HAP-1 (cell line): ENCODE measurements at regions not wholly inside any gene's neighbourhood (a gene's known extent, or its start where the extent isn't known, plus 50 kb on each side); places are given as distances from the start of the nearest gene placed in this dataset.

Source experiments
- DNase-seq, 2 experiments: peaks; one replicate each; pipeline ENCODE4 v3.0.0-alpha.2; 2016 to 2020; ENCODE audit warnings: low spot score in 2 of 2
- H3K27me3 ChIP-seq: fragments of 250-450 bp; sonication (Bioruptor Pico); 2 replicates; pipeline ENCODE4 v1.5.1; 2020; ENCODE audit warnings: low read depth, mild to moderate bottlenecking, moderate library complexity
- H3K36me3 ChIP-seq: fragments of 250-450 bp; sonication (Bioruptor Pico); replicated peaks from 2 replicates; pipeline ENCODE4 v1.5.1; 2020; ENCODE audit warnings: mild to moderate bottlenecking
- H3K4me1 ChIP-seq: fragments of 250-450 bp; sonication (Bioruptor Pico); 2 replicates; pipeline ENCODE4 v1.5.1; 2020; ENCODE audit warnings: mild to moderate bottlenecking
- H3K4me3 ChIP-seq: fragments of 250-450 bp; sonication (Bioruptor Pico); 2 replicates; pipeline ENCODE4 v1.5.1; 2020; ENCODE audit warnings: mild to moderate bottlenecking, moderate library complexity
- H3K9me3 ChIP-seq: fragments of 250-450 bp; sonication (Bioruptor Pico); 2 replicates; pipeline ENCODE4 v1.5.1; 2020; ENCODE audit warnings: mild to moderate bottlenecking, moderate library complexity
- in situ Hi-C: fragments of 300-500 bp; cut with MboI; formaldehyde crosslinking; loops from 3 replicates; pipeline ENCODE4 v1.14.3; 2020; ENCODE audit warnings: low sequenced_read_pairs, inconsistent platforms, mixed read lengths

GRCh38 chr16:77536809-77537208 is 102.0 kb upstream of the ADAMTS18 start:
- H3K4me1 ChIP-seq: no peaks in the 10 kb centered on the region
- H3K27me3 ChIP-seq: no peaks in the 10 kb centered on the region
- H3K9me3 ChIP-seq: no peaks in the 10 kb centered on the region
- no peaks in the 10 kb centered on the region for H3K36me3 ChIP-seq
- in situ Hi-C loops: no loop called here
- DNase-seq: no peak
- H3K4me3 ChIP-seq: no peak overlapping the region

- Histone ChIP-seq H3K4me1 (no peaks in the 10 kb centered on the region), H3K36me3 (no peaks in the 10 kb centered on the region), H3K9me3 (no peaks in the 10 kb centered on the region), H3K27me3 (no peaks in the 10 kb centered on the region), H3K4me3 (no peak overlapping the region)
- no peak for DNase-seq
- in situ Hi-C loops: no loop called here
These were observed 104.7 kb upstream of the ADAMTS18 start for GRCh38 chr16:77539421-77540034.

GRCh38 chr16:77540646-77541045 is 105.8 kb upstream of the ADAMTS18 start:
- Histone ChIP-seq H3K36me3 (no peaks in the 10 kb centered on the region), H3K4me1 (no peaks in the 10 kb centered on the region), H3K4me3 (no peak overlapping the region), H3K27me3 (no peaks in the 10 kb centered on the region), H3K9me3 (no peaks in the 10 kb centered on the region)
- DNase-seq: no peak
- in situ Hi-C loops: no loop called here

- DNase-seq: no peak
- no peaks in the 10 kb centered on the region for H3K27me3 ChIP-seq
- H3K9me3 ChIP-seq: no peaks in the 10 kb centered on the region
- H3K4me1 ChIP-seq: no peaks in the 10 kb centered on the region
- H3K36me3 ChIP-seq: no peaks in the 10 kb centered on the region
- in situ Hi-C loops: no loop called here
- no peak overlapping the region for H3K4me3 ChIP-seq
These were observed 106.3 kb upstream of the ADAMTS18 start for GRCh38 chr16:77541165-77541564.

GRCh38 chr16:77548151-77548550 is 113.3 kb upstream of the ADAMTS18 start:
- no peak overlapping the region for H3K4me3 ChIP-seq
- no peaks in the 10 kb centered on the region for H3K4me1 ChIP-seq
- H3K27me3 ChIP-seq: no peaks in the 10 kb centered on the region
- in situ Hi-C loops: no loop called here
- no peaks in the 10 kb centered on the region for H3K36me3 ChIP-seq
- H3K9me3 ChIP-seq: no peaks in the 10 kb centered on the region
- DNase-seq: no peak

GRCh38 chr16:77548766-77549165 is 113.9 kb upstream of the ADAMTS18 start:
- DNase-seq: no peak
- Histone ChIP-seq H3K4me3 (no peak overlapping the region), H3K36me3 (no peaks in the 10 kb centered on the region), H3K4me1 (no peaks in the 10 kb centered on the region), H3K9me3 (no peaks in the 10 kb centered on the region), H3K27me3 (no peaks in the 10 kb centered on the region)
- in situ Hi-C loops: no loop called here

GRCh38 chr16:77549876-77550275 is 115.0 kb upstream of the ADAMTS18 start:
- DNase-seq: no peak
- Histone ChIP-seq H3K36me3 (no peaks in the 10 kb centered on the region), H3K9me3 (no peaks in the 10 kb centered on the region), H3K4me1 (no peaks in the 10 kb centered on the region), H3K4me3 (no peak overlapping the region), H3K27me3 (no peaks in the 10 kb centered on the region)
- in situ Hi-C loops: no loop called here

GRCh38 chr16:77551357-77551756 is 116.5 kb upstream of the ADAMTS18 start:
- no peak for DNase-seq
- in situ Hi-C loops: no loop called here
- Histone ChIP-seq H3K4me3 (no peak overlapping the region), H3K27me3 (no peaks in the 10 kb centered on the region), H3K9me3 (no peaks in the 10 kb centered on the region), H3K4me1 (no peaks in the 10 kb centered on the region), H3K36me3 (no peaks in the 10 kb centered on the region)

- Histone ChIP-seq H3K27me3 (no peaks in the 10 kb centered on the region), H3K36me3 (no peaks in the 10 kb centered on the region), H3K4me3 (no peak overlapping the region), H3K9me3 (no peaks in the 10 kb centered on the region), H3K4me1 (no peaks in the 10 kb centered on the region)
- in situ Hi-C loops: no loop called here
- no peak for DNase-seq
These were observed 118.3 kb upstream of the ADAMTS18 start for GRCh38 chr16:77553130-77553529.

GRCh38 chr16:77555126-77555525 is 120.3 kb upstream of the ADAMTS18 start:
- in situ Hi-C loops: no loop called here
- no peaks in the 10 kb centered on the region for H3K4me1 ChIP-seq
- no peaks in the 10 kb centered on the region for H3K9me3 ChIP-seq
- H3K36me3 ChIP-seq: no peaks in the 10 kb centered on the region
- H3K4me3 ChIP-seq: no peak overlapping the region
- no peak for DNase-seq
- no peaks in the 10 kb centered on the region for H3K27me3 ChIP-seq

- no peak for DNase-seq
- Histone ChIP-seq H3K27me3 (no peaks in the 10 kb centered on the region), H3K4me3 (no peak overlapping the region), H3K9me3 (no peaks in the 10 kb centered on the region), H3K36me3 (no peaks in the 10 kb centered on the region), H3K4me1 (no peaks in the 10 kb centered on the region)
- in situ Hi-C loops: no loop called here
These were observed 121.0 kb upstream of the ADAMTS18 start for GRCh38 chr16:77555791-77556190.

GRCh38 chr16:77556201-77556873 is 121.5 kb upstream of the ADAMTS18 start:
- no peaks in the 10 kb centered on the region for H3K4me1 ChIP-seq
- in situ Hi-C loops: no loop called here
- H3K9me3 ChIP-seq: no peaks in the 10 kb centered on the region
- H3K4me3 ChIP-seq: no peak overlapping the region
- no peaks in the 10 kb centered on the region for H3K36me3 ChIP-seq
- DNase-seq: no peak
- H3K27me3 ChIP-seq: no peaks in the 10 kb centered on the region

GRCh38 chr16:77557385-77557784 is 122.6 kb upstream of the ADAMTS18 start:
- Histone ChIP-seq H3K4me3 (no peak overlapping the region), H3K9me3 (no peaks in the 10 kb centered on the region), H3K4me1 (no peaks in the 10 kb centered on the region), H3K36me3 (no peaks in the 10 kb centered on the region), H3K27me3 (no peaks in the 10 kb centered on the region)
- in situ Hi-C loops: no loop called here
- no peak for DNase-seq

- H3K4me3 ChIP-seq: no peak overlapping the region
- no peaks in the 10 kb centered on the region for H3K9me3 ChIP-seq
- no peak for DNase-seq
- in situ Hi-C loops: no loop called here
- no peaks in the 10 kb centered on the region for H3K4me1 ChIP-seq
- no peaks in the 10 kb centered on the region for H3K36me3 ChIP-seq
- no peaks in the 10 kb centered on the region for H3K27me3 ChIP-seq
These were observed 124.0 kb upstream of the ADAMTS18 start for GRCh38 chr16:77558786-77559185.

- H3K27me3 ChIP-seq: no peaks in the 10 kb centered on the region
- in situ Hi-C loops: no loop called here
- H3K4me3 ChIP-seq: no peak overlapping the region
- DNase-seq: no peak
- H3K36me3 ChIP-seq: no peaks in the 10 kb centered on the region
- no peaks in the 10 kb centered on the region for H3K9me3 ChIP-seq
- H3K4me1 ChIP-seq: no peaks in the 10 kb centered on the region
These were observed 127.7 kb upstream of the ADAMTS18 start for GRCh38 chr16:77562497-77562896.
